K562 (cell line): ENCODE measurements at regions not wholly inside any gene's neighbourhood (a gene's known extent, or its start where the extent isn't known, plus 50 kb on each side); places are given as distances from the start of the nearest gene placed in this dataset.

ENCODE experiments used
- CHD1 ChIP-seq: fragments of 200-600 bp; sonication (generic); IDR thresholded peaks from one replicate; pipeline ENCODE4 v1.6.1; 2012; ENCODE audit warnings: mild to moderate bottlenecking, moderate library complexity, low read length, inconsistent platforms
- HDAC1 ChIP-seq, 2 experiments: fragments of 450-650 bp; IDR thresholded peaks; 2 replicates each; pipeline ENCODE4 v1.6.1; 2016 to 2017; ENCODE audit warnings: inconsistent platforms in 1 of 2, mild to moderate bottlenecking in 1 of 2, moderate library complexity in 1 of 2
- JUNB ChIP-seq: fragments of 450-650 bp; formaldehyde crosslinking; conservative IDR thresholded peaks from 2 replicates; pipeline ENCODE4 v1.4.0; 2020; ENCODE audit warnings: mild to moderate bottlenecking
- MBD2 ChIP-seq: sonication (generic); IDR thresholded peaks from 2 replicates; pipeline ENCODE4 v1.6.1; 2016; ENCODE audit warnings: low read depth, borderline replicate concordance
- NCOA2 ChIP-seq, 2 experiments: fragments of 450-650 bp; IDR thresholded peaks; 2 replicates each; pipeline ENCODE4 v1.6.1; 2018; ENCODE audit warnings: mild to moderate bottlenecking in 2 of 2, moderate library complexity in 1 of 2; ENCODE audit not compliant: partially characterized antibody in 2 of 2
- NFE2 ChIP-seq: IDR thresholded peaks from 2 replicates; pipeline ENCODE4 v1.6.1; 2014; ENCODE audit warnings: antibody characterized with exemption, low read depth
- TRIM28 ChIP-seq: fragments of 450-650 bp; IDR thresholded peaks from 2 replicates; pipeline ENCODE4 v1.6.1; 2017
- WHSC1 ChIP-seq: IDR thresholded peaks from one replicate; pipeline ENCODE4 v1.6.1; 2012; ENCODE audit warnings: low read length, control low read depth, inconsistent platforms
- ZNF212 ChIP-seq: fragments of 450-650 bp; formaldehyde crosslinking; IDR thresholded peaks from 2 replicates; pipeline ENCODE4 v1.4.0; 2020; ENCODE audit warnings: mild to moderate bottlenecking
- TF ChIP-seq, protein P1 (sequence below): IDR thresholded peaks from 2 replicates; pipeline ENCODE4 v1.6.1; 2012; ENCODE audit warnings: low read depth, low read length, improper control_type of control experiment, borderline replicate concordance
- TF ChIP-seq, protein P2 (sequence below): sonication (generic); formaldehyde crosslinking; IDR thresholded peaks from 2 replicates; pipeline ENCODE4 v1.8.1; 2023; ENCODE audit warnings: mild to moderate bottlenecking, missing genetic modification reagents
- TF ChIP-seq, protein P3 (sequence below), 2 experiments: fragments of 450-650 bp in 1 of 2; sonication (generic) in 1 of 2; formaldehyde crosslinking in 1 of 2; IDR thresholded peaks in 1 of 2; conservative IDR thresholded peaks in 1 of 2; 2 replicates each; pipeline versions ENCODE4 v1.6.1 to v1.8.1; 2016 to 2023; ENCODE audit warnings: mild to moderate bottlenecking in 2 of 2, moderate library complexity in 2 of 2, inconsistent platforms in 1 of 2, missing genetic modification reagents in 1 of 2
- TF ChIP-seq, protein P4 (sequence below), 2 experiments: fragments of 450-650 bp; formaldehyde crosslinking in 1 of 2; IDR thresholded peaks; 2 replicates each; pipeline versions ENCODE4 v1.4.0 to v1.6.1; 2014 to 2020; ENCODE audit warnings: mild to moderate bottlenecking in 2 of 2, borderline replicate concordance in 1 of 2, low read depth in 1 of 2

DNA sequence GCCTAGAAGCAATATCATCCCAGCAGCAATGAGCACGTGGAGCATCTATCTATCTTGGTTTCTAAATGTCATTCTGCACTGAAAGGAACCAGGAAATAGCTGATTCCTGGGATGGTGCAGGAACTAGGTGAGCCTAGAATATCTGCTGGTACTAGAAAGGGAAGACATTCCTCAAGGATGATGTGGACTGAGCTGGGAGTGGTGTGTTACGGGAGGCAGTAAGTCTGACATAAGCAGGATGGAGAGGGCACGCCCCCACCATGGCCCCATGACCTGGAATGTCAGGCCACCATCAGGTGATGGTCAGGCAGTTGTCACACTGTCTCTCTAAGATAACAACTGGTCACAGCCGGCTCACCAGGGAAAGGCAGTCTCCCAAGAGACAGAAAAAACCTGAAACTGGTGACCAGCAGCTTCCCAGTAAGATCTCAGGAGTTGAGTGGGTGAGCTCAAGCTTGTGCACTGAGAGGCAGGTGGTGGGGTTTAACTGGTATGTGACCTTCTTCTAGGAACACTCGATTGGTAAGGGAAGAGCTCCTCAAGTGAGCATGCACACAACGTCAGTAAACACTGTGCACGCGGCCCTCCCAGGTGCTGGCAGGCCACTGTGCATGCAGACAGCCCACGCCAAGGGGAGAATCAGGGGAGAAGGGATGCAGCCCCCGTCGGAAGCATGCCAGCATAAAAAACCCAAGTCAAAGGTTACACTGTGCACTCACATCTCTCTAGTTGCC is 148.7 kb downstream of the ADSS2 start (continued):
- TF ChIP-seq, protein P1, sequence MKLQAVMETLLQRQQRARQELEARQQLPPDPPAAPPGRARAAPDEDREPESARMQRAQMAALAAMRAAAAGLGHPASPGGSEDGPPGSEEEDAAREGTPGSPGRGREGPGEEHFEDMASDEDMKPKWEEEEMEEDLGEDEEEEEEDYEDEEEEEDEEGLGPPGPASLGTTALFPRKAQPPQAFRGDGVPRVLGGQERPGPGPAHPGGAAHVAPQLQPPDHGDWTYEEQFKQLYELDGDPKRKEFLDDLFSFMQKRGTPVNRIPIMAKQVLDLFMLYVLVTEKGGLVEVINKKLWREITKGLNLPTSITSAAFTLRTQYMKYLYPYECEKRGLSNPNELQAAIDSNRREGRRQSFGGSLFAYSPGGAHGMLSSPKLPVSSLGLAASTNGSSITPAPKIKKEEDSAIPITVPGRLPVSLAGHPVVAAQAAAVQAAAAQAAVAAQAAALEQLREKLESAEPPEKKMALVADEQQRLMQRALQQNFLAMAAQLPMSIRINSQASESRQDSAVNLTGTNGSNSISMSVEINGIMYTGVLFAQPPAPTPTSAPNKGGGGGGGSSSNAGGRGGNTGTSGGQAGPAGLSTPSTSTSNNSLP = no peak
- TF ChIP-seq NFE2 = no peak; the same call in 1 of the 2 replicates
- TF ChIP-seq ZNF212 (CRISPR knock-in tag) = no peak
- peak in 1 of 2 experiments; percentile 92; a peak in 2 of 4 replicates for TF ChIP-seq HDAC1 (IDR thresholded peaks at IDR 0.05)
- TF ChIP-seq, protein P2, sequence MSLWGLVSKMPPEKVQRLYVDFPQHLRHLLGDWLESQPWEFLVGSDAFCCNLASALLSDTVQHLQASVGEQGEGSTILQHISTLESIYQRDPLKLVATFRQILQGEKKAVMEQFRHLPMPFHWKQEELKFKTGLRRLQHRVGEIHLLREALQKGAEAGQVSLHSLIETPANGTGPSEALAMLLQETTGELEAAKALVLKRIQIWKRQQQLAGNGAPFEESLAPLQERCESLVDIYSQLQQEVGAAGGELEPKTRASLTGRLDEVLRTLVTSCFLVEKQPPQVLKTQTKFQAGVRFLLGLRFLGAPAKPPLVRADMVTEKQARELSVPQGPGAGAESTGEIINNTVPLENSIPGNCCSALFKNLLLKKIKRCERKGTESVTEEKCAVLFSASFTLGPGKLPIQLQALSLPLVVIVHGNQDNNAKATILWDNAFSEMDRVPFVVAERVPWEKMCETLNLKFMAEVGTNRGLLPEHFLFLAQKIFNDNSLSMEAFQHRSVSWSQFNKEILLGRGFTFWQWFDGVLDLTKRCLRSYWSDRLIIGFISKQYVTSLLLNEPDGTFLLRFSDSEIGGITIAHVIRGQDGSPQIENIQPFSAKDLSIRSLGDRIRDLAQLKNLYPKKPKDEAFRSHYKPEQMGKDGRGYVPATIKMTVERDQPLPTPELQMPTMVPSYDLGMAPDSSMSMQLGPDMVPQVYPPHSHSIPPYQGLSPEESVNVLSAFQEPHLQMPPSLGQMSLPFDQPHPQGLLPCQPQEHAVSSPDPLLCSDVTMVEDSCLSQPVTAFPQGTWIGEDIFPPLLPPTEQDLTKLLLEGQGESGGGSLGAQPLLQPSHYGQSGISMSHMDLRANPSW (CRISPR knock-in tag) = no peak
- TF ChIP-seq TRIM28 = 0 out of 2 replicates have a peak, but pooled peaks have one; percentile 18
- TF ChIP-seq, protein P3, sequence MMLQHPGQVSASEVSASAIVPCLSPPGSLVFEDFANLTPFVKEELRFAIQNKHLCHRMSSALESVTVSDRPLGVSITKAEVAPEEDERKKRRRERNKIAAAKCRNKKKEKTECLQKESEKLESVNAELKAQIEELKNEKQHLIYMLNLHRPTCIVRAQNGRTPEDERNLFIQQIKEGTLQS (IDR thresholded peaks at IDR 0.05) = peak; percentile 83
- TF ChIP-seq, protein P3 (CRISPR knock-in tag; conservative IDR thresholded peaks at IDR 0.05) = peak; percentile 73
- no peak for TF ChIP-seq WHSC1
- no peak for TF ChIP-seq CHD1
- TF ChIP-seq JUNB (CRISPR knock-in tag) = no peak
- TF ChIP-seq, protein P4, sequence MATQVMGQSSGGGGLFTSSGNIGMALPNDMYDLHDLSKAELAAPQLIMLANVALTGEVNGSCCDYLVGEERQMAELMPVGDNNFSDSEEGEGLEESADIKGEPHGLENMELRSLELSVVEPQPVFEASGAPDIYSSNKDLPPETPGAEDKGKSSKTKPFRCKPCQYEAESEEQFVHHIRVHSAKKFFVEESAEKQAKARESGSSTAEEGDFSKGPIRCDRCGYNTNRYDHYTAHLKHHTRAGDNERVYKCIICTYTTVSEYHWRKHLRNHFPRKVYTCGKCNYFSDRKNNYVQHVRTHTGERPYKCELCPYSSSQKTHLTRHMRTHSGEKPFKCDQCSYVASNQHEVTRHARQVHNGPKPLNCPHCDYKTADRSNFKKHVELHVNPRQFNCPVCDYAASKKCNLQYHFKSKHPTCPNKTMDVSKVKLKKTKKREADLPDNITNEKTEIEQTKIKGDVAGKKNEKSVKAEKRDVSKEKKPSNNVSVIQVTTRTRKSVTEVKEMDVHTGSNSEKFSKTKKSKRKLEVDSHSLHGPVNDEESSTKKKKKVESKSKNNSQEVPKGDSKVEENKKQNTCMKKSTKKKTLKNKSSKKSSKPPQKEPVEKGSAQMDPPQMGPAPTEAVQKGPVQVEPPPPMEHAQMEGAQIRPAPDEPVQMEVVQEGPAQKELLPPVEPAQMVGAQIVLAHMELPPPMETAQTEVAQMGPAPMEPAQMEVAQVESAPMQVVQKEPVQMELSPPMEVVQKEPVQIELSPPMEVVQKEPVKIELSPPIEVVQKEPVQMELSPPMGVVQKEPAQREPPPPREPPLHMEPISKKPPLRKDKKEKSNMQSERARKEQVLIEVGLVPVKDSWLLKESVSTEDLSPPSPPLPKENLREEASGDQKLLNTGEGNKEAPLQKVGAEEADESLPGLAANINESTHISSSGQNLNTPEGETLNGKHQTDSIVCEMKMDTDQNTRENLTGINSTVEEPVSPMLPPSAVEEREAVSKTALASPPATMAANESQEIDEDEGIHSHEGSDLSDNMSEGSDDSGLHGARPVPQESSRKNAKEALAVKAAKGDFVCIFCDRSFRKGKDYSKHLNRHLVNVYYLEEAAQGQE (IDR thresholded peaks at IDR 0.05; ENCODE audit: borderline replicate concordance) = peak; percentile 99
- TF ChIP-seq, protein P4 (CRISPR knock-in tag; IDR thresholded peaks at IDR 0.05; ENCODE audit: low read depth) = 0 out of 2 replicates have a peak, but pooled peaks have one; percentile 74
- TF ChIP-seq NCOA2 (IDR thresholded peaks at IDR 0.05; ENCODE audit: partially characterized antibody in 2 of 2) = no peak
- TF ChIP-seq MBD2 = peak; percentile 55; the same call in 1 of the 2 replicates
